HG03196 (cell line): ENCODE measurements at regions not wholly inside any gene's neighbourhood (a gene's known extent, or its start where the extent isn't known, plus 50 kb on each side); places are given as distances from the start of the nearest gene placed in this dataset.
"Not testable (repeated sequence)": the region's sequence is repeated elsewhere in the genome, so short reads cannot be mapped to it uniquely, and the experiment has no call there.

ENCODE experiments used
- ATAC-seq: cut with Tn5 transposase; IDR thresholded peaks from one replicate; pipeline ENCODE4 v1.9.1; 2021; ENCODE audit not compliant: unreplicated experiment

GRCh38 chr13:31385540-31385939 lies 185.8 kb downstream of the B3GLCT start:
- no peak for ATAC-seq

DNA sequence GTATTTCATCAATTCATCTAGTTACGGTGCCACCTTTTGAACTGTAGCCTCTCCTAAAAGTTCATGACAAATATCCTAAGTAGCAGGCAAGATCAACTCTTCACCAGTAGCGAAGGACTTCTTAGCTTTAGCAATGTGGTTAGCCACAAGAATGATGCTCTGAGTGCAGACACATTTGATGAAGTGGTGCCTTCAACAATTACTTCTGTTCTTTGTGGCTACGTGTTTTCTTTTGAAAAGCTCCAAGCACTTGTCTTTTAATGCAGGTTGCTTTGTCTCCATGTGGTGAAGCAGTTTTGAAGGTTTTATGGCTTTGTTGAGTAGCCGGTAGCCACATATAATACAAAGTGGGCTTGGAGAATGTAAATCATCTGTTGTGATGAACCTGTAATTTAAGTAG lies 194.7 kb downstream of the B3GLCT start:
- ATAC-seq: no peak

DNA sequence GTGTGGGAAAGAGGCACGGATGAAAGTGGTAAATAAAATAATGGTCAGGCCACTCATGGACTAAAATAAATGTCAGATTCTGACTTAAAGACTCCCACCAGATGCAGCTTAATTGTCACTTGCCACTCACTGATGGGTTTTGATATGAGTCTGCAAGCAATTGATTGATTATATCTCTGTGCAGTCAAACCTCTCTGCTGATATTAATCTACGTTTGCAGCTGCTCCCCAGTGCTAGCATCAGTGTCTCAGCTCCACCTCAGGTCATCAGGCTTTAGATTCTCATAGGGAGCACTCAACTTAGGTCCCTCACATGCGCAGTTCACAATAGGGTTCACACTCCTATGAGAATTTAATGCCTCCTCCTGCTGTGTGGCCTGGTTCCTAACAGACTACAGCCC lies 195.3 kb downstream of the B3GLCT start:
- no peak for ATAC-seq

- ATAC-seq: no peak
Observed at GRCh38 chr13:31399690-31400089, 199.9 kb downstream of the B3GLCT start.

- ATAC-seq: not testable (repeated sequence)
Observed at GRCh38 chr13:31403711-31404110, 203.9 kb downstream of the B3GLCT start.

- no peak for ATAC-seq
Observed at GRCh38 chr13:31408927-31409326, 209.2 kb downstream of the B3GLCT start.

GRCh38 chr13:31409678-31410356 lies 210.0 kb downstream of the B3GLCT start:
- no peak for ATAC-seq

DNA sequence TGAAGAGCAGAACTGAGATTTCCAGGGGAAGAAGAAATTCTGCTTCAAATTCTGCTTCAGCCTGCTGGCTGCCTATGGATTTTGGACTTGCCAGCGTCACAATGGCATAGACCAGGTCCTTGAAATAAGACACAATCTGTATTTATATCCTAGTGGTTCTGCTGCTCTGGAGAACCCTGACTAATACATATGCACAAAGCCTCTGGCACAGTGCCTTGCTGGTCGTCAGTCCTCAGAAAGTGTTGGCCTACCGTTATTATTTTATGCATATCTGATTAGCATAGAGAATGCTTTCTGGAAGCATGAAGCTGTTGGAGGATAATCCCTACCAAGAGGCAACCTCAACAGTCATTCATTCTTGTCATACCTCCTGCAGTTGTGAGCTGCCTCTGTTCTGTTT lies 213.7 kb downstream of the B3GLCT start:
- ATAC-seq: no peak

DNA sequence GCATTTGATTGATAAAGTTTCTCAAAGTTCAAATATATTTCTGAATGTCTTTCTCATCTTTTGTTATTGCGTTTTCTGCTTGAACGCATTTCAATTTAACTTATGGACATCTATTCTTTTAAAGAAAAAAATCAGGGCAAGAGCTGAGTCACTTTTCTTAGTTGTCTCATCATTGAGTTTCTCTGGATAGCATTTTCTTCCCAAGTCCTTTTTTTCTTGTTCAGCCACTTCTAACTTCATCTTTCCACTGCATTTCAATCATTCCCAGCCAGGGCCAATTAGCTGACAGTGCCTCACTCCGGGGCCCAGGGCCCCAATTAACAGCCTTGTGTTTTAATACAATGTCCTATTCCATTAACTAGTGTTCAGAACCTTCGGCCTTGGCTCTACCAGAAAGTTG lies 216.3 kb downstream of the B3GLCT start:
- no peak for ATAC-seq

- no peak for ATAC-seq
Observed at GRCh38 chr13:31418186-31418585, 218.4 kb downstream of the B3GLCT start.

DNA sequence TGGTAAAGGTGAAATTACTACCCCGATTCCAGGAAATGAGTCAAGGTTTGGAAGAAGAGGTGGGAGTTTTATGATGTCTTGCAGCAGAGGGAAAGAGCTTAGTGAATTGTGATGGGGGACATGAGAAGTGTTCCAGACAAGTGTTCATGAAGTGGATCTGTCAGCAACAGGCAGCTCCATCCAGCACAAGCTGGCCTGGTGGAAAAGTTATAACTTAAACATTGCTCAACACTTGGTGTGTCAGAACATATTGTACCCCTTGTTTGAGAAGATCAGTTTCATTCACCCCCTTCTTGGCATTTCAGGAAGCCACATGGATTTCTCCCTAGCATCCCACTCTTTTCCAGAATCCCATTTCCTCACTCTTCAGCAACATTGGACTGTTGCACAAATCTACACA lies 222.0 kb downstream of the B3GLCT start:
- no peak for ATAC-seq

- ATAC-seq: peak; percentile 94
Observed at GRCh38 chr13:31424130-31424729, 224.5 kb downstream of the B3GLCT start.

DNA sequence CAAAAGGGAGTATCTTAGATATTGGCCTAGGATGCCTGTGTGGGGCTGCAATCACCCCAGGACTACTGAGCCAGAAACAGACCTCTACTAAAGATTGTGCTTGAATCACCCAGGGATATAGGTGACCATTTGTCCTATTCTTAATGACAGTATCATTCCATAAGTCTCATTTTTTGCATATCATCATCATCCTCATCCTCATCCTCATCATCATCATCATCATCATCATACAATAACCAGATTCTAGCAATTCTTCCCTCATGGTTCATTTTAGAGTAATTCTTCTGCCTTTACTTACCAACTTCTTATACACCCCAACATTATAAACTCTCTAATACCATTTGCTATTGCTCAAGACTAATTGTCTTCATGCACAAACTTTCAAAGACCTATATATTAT lies 226.6 kb downstream of the B3GLCT start:
- no peak for ATAC-seq

DNA sequence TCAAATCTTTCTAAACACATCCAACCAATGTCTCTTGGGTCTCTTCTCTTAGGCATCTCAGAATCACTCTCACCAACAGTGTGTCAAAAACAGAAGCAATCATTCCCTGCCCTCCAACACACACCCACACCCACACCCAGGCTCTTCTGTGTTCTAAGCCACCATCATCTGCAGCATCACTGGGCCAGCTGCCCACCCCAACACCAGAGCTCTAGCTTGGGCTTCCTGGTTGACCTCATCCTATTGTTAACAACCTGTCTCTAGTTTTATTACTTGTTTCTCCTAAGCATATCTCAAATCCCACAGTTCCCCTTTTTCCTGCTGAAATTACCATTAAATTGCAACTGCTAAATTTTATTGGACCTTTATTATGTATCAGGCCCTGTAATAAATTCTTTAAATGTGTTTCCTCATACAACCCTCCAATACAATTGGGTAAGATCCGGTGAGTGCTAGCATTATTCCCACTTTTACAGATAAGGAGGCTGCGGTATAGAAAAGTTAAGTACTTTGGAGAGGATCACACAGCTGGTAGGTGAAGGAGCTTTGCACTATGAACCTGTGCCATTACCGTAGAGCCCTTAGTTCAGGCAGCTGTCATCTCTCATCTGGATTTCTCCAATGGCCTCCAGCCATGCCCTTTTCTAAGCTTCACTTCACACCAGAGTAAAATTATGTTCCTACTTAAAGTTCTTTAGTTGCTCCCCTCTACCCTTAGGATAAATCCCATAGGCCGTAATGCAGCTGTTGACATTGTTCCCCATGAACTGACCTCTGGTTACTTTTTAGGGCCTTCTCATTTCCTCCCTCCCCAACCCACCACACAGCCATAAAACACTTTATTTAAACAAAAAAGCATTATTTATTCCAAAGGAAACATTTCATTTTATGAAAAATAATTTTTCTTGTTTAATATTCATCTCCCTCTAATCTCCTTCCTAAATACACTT lies 227.7 kb downstream of the B3GLCT start:
- no peak for ATAC-seq

DNA sequence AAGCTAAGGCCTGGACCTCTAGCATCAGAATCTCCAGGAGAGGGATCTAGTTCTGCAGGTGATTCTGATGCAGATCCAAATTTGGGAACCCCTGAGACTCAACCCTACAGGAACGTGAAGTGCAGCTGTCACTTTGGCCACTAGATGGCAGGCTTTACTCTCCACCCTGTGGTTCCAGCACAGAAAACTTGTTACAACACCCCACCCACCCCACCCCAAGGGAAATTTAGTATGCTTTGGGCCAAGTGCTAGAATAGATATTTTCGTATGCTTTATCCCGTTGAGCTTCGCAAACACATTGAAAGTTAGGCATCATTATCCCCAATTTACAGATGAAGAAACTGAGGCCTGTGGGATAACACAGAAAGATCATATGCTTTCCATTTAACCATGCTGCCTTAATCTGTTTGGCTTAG lies 232.0 kb downstream of the B3GLCT start:
- peak; percentile 68 for ATAC-seq

DNA sequence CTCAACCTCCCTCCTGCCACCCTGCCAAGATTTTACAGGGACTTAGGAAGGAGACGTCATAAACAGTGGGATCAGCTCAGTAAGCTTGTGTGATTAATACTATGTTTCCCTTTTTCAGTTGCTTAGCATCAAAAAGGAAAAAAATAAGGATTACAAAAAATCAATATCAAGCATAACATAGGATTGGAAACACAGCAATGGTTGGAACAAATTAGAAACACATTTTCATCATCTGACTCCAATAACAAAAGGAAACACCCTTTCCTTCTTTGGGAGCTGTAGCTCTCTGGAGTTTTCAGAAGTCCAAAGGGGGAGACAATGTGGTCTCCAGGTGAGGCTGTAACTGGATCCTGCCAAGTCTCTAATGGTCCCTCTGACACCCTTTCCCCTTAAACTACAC lies 233.4 kb downstream of the B3GLCT start:
- no peak for ATAC-seq

- no peak for ATAC-seq
Observed at GRCh38 chr13:31433746-31434145, 234.0 kb downstream of the B3GLCT start.

GRCh38 chr13:31434613-31435012 lies 234.8 kb downstream of the B3GLCT start:
- ATAC-seq: no peak

- ATAC-seq: no peak
Observed at GRCh38 chr13:31435536-31435935, 235.8 kb downstream of the B3GLCT start.

GRCh38 chr13:31436478-31436877 lies 236.7 kb downstream of the B3GLCT start:
- no peak for ATAC-seq

- ATAC-seq: no peak
Observed at GRCh38 chr13:31437975-31438374, 238.2 kb downstream of the B3GLCT start.

GRCh38 chr13:31440132-31440531 lies 240.4 kb downstream of the B3GLCT start:
- no peak for ATAC-seq
